ENCODE measurements at regions not wholly inside any gene's neighbourhood (a gene's known extent, or its start where the extent isn't known, plus 50 kb on each side); places are given as distances from the start of the nearest gene placed in this dataset.
A peak's percentile ranks its signal among the peaks of the same experiment; 100 is the strongest.

DNA sequence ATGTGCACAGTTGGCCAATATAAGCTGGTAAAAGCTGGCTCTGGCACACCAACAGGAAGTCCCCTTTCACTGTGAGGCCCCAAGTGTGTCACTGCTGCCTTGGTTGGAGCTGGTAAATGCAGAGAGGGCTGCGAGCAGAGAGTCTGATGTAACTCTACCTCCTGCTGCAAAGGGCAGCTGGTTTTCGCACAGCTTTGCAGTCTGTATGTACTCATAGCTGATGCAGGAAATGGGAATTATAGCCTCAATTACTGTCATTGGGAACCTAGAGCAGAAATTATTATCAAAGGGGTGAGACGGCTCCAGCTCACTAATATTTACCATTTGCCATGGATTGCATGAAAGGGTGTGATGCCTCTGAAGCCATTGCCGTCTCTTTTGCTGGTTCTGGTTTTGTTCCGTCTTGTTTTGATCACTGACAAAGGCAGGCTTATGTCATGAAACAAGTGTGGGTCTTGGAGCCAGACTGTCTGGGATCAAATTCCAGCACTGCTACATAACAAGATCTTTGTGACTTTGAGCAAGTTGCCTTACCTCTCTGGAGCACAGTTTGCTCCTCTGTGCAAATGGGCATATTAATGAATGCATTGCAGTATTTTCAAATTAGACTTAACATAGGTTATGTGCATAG lies 124.3 kb upstream of the SLC25A48 start:
- no peak overlapping the region for H3K4me3 ChIP-seq (ENCODE audit: low read length)
- Mint-ChIP-seq H3K9me3 (no peaks in the 10 kb centered on the region), H3K27ac (no peak overlapping the region), H3K36me3 (no peaks in the 10 kb centered on the region), H3K4me1 (no peaks in the 10 kb centered on the region), H3K27me3 (peaks cover 3 to 23% of the 10 kb centered on the region in 2 donors), H3K4me3 (no peak overlapping the region)
- no peak for DNase-seq
- ChIA-PET POLR2A (no interaction called here), CTCF (no interaction called here)
- H3K9me3 ChIP-seq (ENCODE audit: low read length): no peaks in the 10 kb centered on the region
- H3K36me3 ChIP-seq (ENCODE audit: insufficient read depth, low read length): no peaks in the 10 kb centered on the region
- no peak overlapping the region for H3K27ac ChIP-seq (ENCODE audit: low read depth, low read length)
- H3K27me3 ChIP-seq (ENCODE audit: insufficient read depth, low read length, poor library complexity, severe bottlenecking): no peaks in the 10 kb centered on the region
- no peaks in the 10 kb centered on the region for H3K4me1 ChIP-seq (ENCODE audit: insufficient read depth, low read length)

DNA sequence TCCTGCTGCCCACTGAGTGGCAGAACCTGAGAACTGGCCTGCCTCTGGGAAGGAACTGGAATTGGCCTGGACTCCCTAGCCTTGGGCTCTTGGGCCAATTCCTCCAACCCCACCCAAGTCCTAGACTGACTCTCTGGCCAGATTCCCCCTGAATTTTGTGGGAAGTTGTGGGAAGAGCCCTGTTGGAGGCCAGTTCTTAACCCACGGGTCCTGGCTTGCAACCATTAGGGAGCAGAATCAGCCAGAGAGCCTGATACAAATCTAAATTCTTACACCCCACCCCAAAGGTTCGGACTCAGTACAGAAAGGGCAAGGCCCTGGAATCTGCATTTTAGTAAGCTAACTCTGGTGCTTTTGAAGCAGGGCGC lies 125.3 kb upstream of the SLC25A48 start:
- POLR2A ChIA-PET: no interaction called here
- H3K4me3 Mint-ChIP-seq: no peak overlapping the region
- H3K4me3 ChIP-seq (ENCODE audit: low read length): no peak overlapping the region
- CTCF ChIA-PET: no interaction called here
- DNase-seq: no peak
- H3K4me1 ChIP-seq (ENCODE audit: insufficient read depth, low read length): no peaks in the 10 kb centered on the region
- H3K27ac ChIP-seq (ENCODE audit: low read depth, low read length): no peak overlapping the region
- peaks cover 2 to 17% of the 10 kb centered on the region in 2 donors for H3K27me3 Mint-ChIP-seq
- H3K27ac Mint-ChIP-seq: no peak overlapping the region
- no peaks in the 10 kb centered on the region for H3K4me1 Mint-ChIP-seq
- H3K9me3 Mint-ChIP-seq: no peaks in the 10 kb centered on the region
- H3K27me3 ChIP-seq (ENCODE audit: insufficient read depth, low read length, poor library complexity, severe bottlenecking): no peaks in the 10 kb centered on the region
- H3K36me3 ChIP-seq (ENCODE audit: insufficient read depth, low read length): no peaks in the 10 kb centered on the region
- no peaks in the 10 kb centered on the region for H3K9me3 ChIP-seq (ENCODE audit: low read length)
- no peaks in the 10 kb centered on the region for H3K36me3 Mint-ChIP-seq

DNA sequence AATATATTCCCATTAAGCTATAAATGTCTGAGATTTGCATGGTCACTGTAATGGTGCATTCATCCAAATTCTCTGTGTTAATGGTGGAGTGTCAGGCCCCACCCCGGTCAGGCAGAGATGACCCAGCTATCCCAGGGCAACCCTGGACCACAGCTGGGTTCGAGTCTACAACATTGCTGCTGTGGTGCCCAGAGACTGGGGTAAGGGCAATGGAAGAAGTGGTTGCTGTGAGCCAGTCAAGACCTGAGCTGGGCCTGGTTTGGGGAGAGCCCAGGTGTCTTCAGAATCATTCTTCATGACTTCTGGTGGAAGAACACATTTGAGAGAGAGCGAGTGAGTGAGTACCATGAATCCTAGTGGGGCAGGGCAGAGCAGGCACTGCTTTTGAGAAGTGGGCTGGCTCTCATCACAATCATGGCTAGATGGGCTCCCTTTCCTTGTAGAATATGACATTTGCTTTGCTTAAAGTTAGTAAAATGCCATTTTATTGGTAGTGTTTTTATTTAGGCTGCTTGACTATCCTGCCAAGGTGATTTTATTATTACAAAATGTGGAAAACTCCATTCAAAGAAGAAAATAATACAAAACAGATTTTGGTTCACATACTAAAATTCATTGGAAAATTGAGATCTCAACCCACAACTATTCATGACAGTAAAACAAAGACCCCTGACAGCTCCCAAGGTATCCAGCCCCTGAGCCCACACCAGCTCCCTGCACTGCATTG lies 125.8 kb upstream of the SLC25A48 start:
- Mint-ChIP-seq H3K9me3 (no peaks in the 10 kb centered on the region), H3K4me3 (no peak overlapping the region), H3K4me1 (no peaks in the 10 kb centered on the region), H3K27me3 (peaks cover 3 to 17% of the 10 kb centered on the region in 2 donors), H3K36me3 (no peaks in the 10 kb centered on the region), H3K27ac (no peak overlapping the region)
- no peaks in the 10 kb centered on the region for H3K4me1 ChIP-seq (ENCODE audit: insufficient read depth, low read length)
- H3K36me3 ChIP-seq (ENCODE audit: insufficient read depth, low read length): no peaks in the 10 kb centered on the region
- no peaks in the 10 kb centered on the region for H3K9me3 ChIP-seq (ENCODE audit: low read length)
- POLR2A ChIA-PET: no interaction called here
- CTCF ChIA-PET: no interaction called here
- no peak overlapping the region for H3K4me3 ChIP-seq (ENCODE audit: low read length)
- H3K27me3 ChIP-seq (ENCODE audit: insufficient read depth, low read length, poor library complexity, severe bottlenecking): no peaks in the 10 kb centered on the region
- H3K27ac ChIP-seq (ENCODE audit: low read depth, low read length): no peak overlapping the region
- DNase-seq: no peak

DNA sequence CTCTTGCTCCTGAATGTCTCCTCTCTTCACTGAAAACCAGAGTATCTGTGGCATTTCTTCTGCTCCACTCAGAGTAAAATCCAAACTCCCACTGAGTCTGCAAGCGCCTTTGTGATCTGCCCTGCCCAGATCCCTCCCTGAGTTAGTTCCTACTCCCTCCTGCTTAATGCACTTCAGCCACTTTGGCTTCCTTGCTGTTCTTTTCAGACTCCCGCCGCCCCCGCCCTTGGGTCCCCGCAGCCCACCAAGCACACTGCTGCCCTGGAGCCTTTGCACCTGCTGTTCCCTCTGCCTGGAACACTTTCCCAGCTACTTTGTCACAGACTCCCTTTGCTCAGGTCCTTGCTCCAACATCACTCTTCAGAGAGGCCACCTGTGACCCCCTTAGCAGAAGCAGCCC lies 127.2 kb upstream of the SLC25A48 start:
- H3K27ac ChIP-seq (ENCODE audit: low read depth, low read length): no peak overlapping the region
- H3K9me3 Mint-ChIP-seq: no peaks in the 10 kb centered on the region
- H3K27me3 Mint-ChIP-seq: peaks cover 3 to 17% of the 10 kb centered on the region in 2 donors
- no peaks in the 10 kb centered on the region for H3K36me3 ChIP-seq (ENCODE audit: insufficient read depth, low read length)
- H3K4me1 Mint-ChIP-seq: no peaks in the 10 kb centered on the region
- H3K27ac Mint-ChIP-seq: peak overlapping the region in 1 of 8 donors; percentile 15
- POLR2A ChIA-PET: no interaction called here
- no peak overlapping the region for H3K4me3 Mint-ChIP-seq
- no peaks in the 10 kb centered on the region for H3K36me3 Mint-ChIP-seq
- no peaks in the 10 kb centered on the region for H3K27me3 ChIP-seq (ENCODE audit: insufficient read depth, low read length, poor library complexity, severe bottlenecking)
- H3K9me3 ChIP-seq (ENCODE audit: low read length): no peaks in the 10 kb centered on the region
- CTCF ChIA-PET: no interaction called here
- H3K4me1 ChIP-seq (ENCODE audit: insufficient read depth, low read length): no peaks in the 10 kb centered on the region
- no peak for DNase-seq
- H3K4me3 ChIP-seq (ENCODE audit: low read length): no peak overlapping the region

DNA sequence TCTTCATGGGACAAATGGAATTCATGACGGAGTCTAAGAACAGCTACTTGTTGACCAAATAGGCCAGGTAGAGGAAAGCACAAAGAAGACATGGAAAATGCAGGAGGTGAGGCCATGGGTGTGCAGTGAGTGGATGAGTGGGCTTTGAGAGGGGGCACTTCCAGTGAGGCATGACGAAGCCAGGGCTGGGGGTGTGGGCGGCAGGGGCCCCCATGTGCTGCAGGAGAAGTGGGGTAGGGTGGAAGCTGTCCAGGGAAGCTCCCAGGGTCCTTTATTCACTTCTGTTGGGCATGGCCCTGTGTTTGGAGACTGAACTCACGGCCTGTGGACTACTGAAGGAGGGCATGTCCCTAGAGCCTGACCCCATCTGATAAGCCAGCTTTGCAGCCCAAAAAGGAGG lies 127.6 kb upstream of the SLC25A48 start:
- no peaks in the 10 kb centered on the region for H3K9me3 ChIP-seq (ENCODE audit: low read length)
- no peak for DNase-seq
- Mint-ChIP-seq H3K27me3 (peaks cover 3 to 17% of the 10 kb centered on the region in 2 donors), H3K4me1 (no peaks in the 10 kb centered on the region), H3K27ac (no peak overlapping the region), H3K4me3 (no peak overlapping the region), H3K9me3 (no peaks in the 10 kb centered on the region), H3K36me3 (no peaks in the 10 kb centered on the region)
- H3K27me3 ChIP-seq (ENCODE audit: insufficient read depth, low read length, poor library complexity, severe bottlenecking): no peaks in the 10 kb centered on the region
- no peaks in the 10 kb centered on the region for H3K4me1 ChIP-seq (ENCODE audit: insufficient read depth, low read length)
- H3K27ac ChIP-seq (ENCODE audit: low read depth, low read length): no peak overlapping the region
- no peaks in the 10 kb centered on the region for H3K36me3 ChIP-seq (ENCODE audit: insufficient read depth, low read length)
- no peak overlapping the region for H3K4me3 ChIP-seq (ENCODE audit: low read length)
- CTCF ChIA-PET: no interaction called here
- POLR2A ChIA-PET: no interaction called here

DNA sequence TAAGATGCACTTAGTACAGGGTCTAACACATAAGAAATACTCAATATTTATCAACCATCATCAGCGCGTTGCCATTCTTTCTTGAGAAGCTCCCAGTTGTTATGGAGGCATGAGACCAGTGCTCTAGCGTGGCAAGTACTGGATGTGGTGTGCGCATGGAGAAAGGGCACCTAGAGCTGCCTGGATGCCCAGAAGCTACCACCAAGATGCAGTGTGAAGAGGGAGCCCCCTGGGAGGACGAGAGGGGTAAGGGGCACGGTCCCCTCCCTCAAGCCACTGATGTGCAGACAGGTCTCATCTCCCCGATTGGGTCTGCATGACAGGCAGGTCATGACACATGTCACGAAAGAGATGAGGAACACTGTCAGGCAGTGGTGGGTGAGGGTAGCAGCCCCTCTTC lies 127.7 kb upstream of the CXCL14 start:
- Histone ChIP-seq H3K36me3 (ENCODE audit: insufficient read depth, low read length) (no peaks in the 10 kb centered on the region), H3K4me1 (ENCODE audit: insufficient read depth, low read length) (no peaks in the 10 kb centered on the region), H3K27ac (ENCODE audit: low read depth, low read length) (no peak overlapping the region), H3K4me3 (ENCODE audit: low read length) (no peak overlapping the region), H3K27me3 (ENCODE audit: insufficient read depth, low read length, poor library complexity, severe bottlenecking) (no peaks in the 10 kb centered on the region), H3K9me3 (ENCODE audit: low read length) (no peaks in the 10 kb centered on the region)
- Mint-ChIP-seq H3K36me3 (no peaks in the 10 kb centered on the region), H3K4me1 (no peaks in the 10 kb centered on the region), H3K9me3 (no peaks in the 10 kb centered on the region), H3K27ac (no peak overlapping the region), H3K4me3 (no peak overlapping the region), H3K27me3 (peaks cover 2 to 17% of the 10 kb centered on the region in 2 donors)
- CTCF ChIA-PET: no interaction called here
- POLR2A ChIA-PET: no interaction called here
- no peak for DNase-seq

DNA sequence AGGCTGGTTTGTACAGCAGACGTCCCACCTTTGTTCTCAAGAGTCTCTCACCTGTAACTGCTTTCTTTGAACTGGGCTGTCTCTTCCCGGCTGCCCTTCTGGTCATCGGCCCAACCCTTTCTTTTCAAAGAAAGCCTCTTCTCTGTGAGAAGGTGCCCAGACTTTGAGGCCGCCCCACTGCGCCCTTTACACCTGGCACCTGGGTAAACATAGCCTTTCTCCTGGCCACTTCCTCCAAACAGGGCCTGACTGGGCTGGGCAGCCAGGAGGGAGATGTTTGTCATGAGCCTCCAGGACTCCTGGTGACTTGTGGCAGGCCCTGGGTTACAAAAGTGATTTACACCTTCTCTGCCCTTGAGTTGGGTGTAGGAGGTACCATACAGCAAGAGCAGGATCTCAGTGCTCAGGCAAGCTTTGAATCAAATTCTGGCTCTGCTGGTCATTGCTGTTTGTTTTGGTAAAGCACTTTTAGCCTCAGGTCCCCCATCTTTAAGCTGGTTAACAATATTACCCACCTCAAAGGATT lies 127.2 kb upstream of the CXCL14 start:
- ChIA-PET CTCF (no interaction called here), POLR2A (no interaction called here)
- Histone ChIP-seq H3K36me3 (ENCODE audit: insufficient read depth, low read length) (no peaks in the 10 kb centered on the region), H3K4me1 (ENCODE audit: insufficient read depth, low read length) (no peaks in the 10 kb centered on the region), H3K27ac (ENCODE audit: low read depth, low read length) (no peak overlapping the region), H3K9me3 (ENCODE audit: low read length) (no peaks in the 10 kb centered on the region), H3K4me3 (ENCODE audit: low read length) (no peak overlapping the region), H3K27me3 (ENCODE audit: insufficient read depth, low read length, poor library complexity, severe bottlenecking) (no peaks in the 10 kb centered on the region)
- DNase-seq: no peak
- H3K27me3 Mint-ChIP-seq: peaks cover 1 to 17% of the 10 kb centered on the region in 2 donors
- H3K27ac Mint-ChIP-seq: no peak overlapping the region
- no peaks in the 10 kb centered on the region for H3K36me3 Mint-ChIP-seq
- no peaks in the 10 kb centered on the region for H3K9me3 Mint-ChIP-seq
- H3K4me1 Mint-ChIP-seq: no peaks in the 10 kb centered on the region
- no peak overlapping the region for H3K4me3 Mint-ChIP-seq

DNA sequence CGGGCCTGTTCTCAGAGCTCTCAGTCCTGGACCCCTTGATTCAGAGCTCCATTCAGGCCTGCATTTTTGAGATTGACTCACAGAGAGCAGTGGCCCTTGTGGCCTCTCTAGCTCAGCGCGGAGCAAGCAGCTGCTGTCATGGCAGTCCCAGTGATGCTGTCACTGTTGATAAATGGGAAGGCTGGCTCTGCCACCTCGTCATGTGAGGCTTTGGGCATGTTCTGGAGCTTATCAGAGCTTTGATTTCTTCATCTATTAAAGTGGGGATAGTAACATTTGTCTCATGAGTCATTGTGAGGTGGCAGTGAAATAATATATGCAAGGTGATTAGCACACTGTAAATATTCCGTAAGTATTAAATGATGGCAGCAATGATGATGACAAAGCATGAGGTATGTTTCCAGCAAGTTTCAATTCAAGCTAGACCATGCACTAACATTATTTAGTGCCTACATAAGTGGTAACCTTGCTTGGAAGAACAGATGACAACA lies 126.4 kb upstream of the CXCL14 start:
- Mint-ChIP-seq H3K4me3 (no peak overlapping the region), H3K27me3 (peaks cover 1 to 15% of the 10 kb centered on the region in 2 donors), H3K27ac (no peak overlapping the region), H3K9me3 (no peaks in the 10 kb centered on the region), H3K4me1 (no peaks in the 10 kb centered on the region), H3K36me3 (no peaks in the 10 kb centered on the region)
- no peak overlapping the region for H3K27ac ChIP-seq (ENCODE audit: low read depth, low read length)
- no peak overlapping the region for H3K4me3 ChIP-seq (ENCODE audit: low read length)
- DNase-seq: no peak
- H3K36me3 ChIP-seq (ENCODE audit: insufficient read depth, low read length): no peaks in the 10 kb centered on the region
- no peaks in the 10 kb centered on the region for H3K9me3 ChIP-seq (ENCODE audit: low read length)
- ChIA-PET CTCF (no interaction called here), POLR2A (no interaction called here)
- H3K27me3 ChIP-seq (ENCODE audit: insufficient read depth, low read length, poor library complexity, severe bottlenecking): no peaks in the 10 kb centered on the region
- H3K4me1 ChIP-seq (ENCODE audit: insufficient read depth, low read length): no peaks in the 10 kb centered on the region
